HFFc6 (cell line): ENCODE measurements at regions not wholly inside any gene's neighbourhood (a gene's known extent, or its start where the extent isn't known, plus 50 kb on each side); places are given as distances from the start of the nearest gene placed in this dataset.

Experiments
- DNase-seq: peaks from one replicate; pipeline ENCODE4 v3.0.0-alpha.2; 2018
- H3K27ac Mint-ChIP-seq: 2 replicates; pipeline ENCODE4 v1.8.0; 2020; ENCODE audit warnings: mild to moderate bottlenecking, mixed read lengths
- H3K27me3 Mint-ChIP-seq: 2 replicates; pipeline ENCODE4 v1.8.0; 2021; ENCODE audit warnings: mild to moderate bottlenecking, moderate library complexity, mixed read lengths; ENCODE audit not compliant: insufficient read depth
- H3K36me3 Mint-ChIP-seq: 2 replicates; pipeline ENCODE4 v1.8.0; 2021; ENCODE audit warnings: low read depth, mixed read lengths
- H3K4me1 Mint-ChIP-seq: 2 replicates; pipeline ENCODE4 v1.8.0; 2020; ENCODE audit warnings: low read depth, mixed read lengths
- H3K4me3 Mint-ChIP-seq: 2 replicates; pipeline ENCODE4 v1.8.0; 2020; ENCODE audit warnings: mild to moderate bottlenecking, moderate library complexity, mixed read lengths
- H3K9me3 Mint-ChIP-seq: 2 replicates; pipeline ENCODE4 v1.8.0; 2020; ENCODE audit warnings: mild to moderate bottlenecking, mixed read lengths
- CTCF ChIP-seq: fragments of 200-600 bp; sonication (generic); IDR thresholded peaks from 2 replicates; pipeline ENCODE4 v1.5.0; 2021; ENCODE audit warnings: antibody characterized with exemption, mild to moderate bottlenecking

- no peak for TF ChIP-seq CTCF
- Mint-ChIP-seq H3K4me1 (no peaks in the 10 kb centered on the region), H3K9me3 (peaks cover 40% of the 10 kb centered on the region), H3K27ac (no peak overlapping the region), H3K36me3 (peaks cover 6% of the 10 kb centered on the region; the same call in 1 of the 2 replicates), H3K27me3 (peaks cover 8% of the 10 kb centered on the region), H3K4me3 (no peak overlapping the region)
- no peak for DNase-seq
Measured at GRCh38 chr11:71125150-71125549, 127.2 kb downstream of the SHANK2 start.

- Mint-ChIP-seq H3K9me3 (peaks cover 30% of the 10 kb centered on the region), H3K36me3 (peaks cover 6% of the 10 kb centered on the region; the same call in 1 of the 2 replicates), H3K4me3 (no peak overlapping the region)
Measured at GRCh38 chr11:71124127-71124526, 128.2 kb downstream of the SHANK2 start.

GRCh38 chr11:71120471-71120896, 131.9 kb downstream of the SHANK2 start:
- Mint-ChIP-seq H3K4me3 (no peak overlapping the region), H3K9me3 (peaks cover 22% of the 10 kb centered on the region; the same call in 1 of the 2 replicates), H3K27ac (no peak overlapping the region), H3K4me1 (no peaks in the 10 kb centered on the region), H3K27me3 (peaks cover 6% of the 10 kb centered on the region), H3K36me3 (peaks cover 6% of the 10 kb centered on the region; the same call in 1 of the 2 replicates)
- DNase-seq, result peak; percentile 1
- TF ChIP-seq CTCF, result no peak

More at GRCh38 chr11:71124127-71124526, 128.2 kb downstream of the SHANK2 start:
- DNase-seq, result no peak
- no peaks in the 10 kb centered on the region for H3K4me1 Mint-ChIP-seq
- H3K27me3 Mint-ChIP-seq, result peaks cover 4% of the 10 kb centered on the region; the same call in 1 of the 2 replicates
- H3K27ac Mint-ChIP-seq, result no peak overlapping the region
- no peak for TF ChIP-seq CTCF

- Mint-ChIP-seq H3K27me3 (peaks cover 6% of the 10 kb centered on the region), H3K36me3 (peaks cover 1% of the 10 kb centered on the region; the same call in 1 of the 2 replicates), H3K9me3 (peaks cover 14% of the 10 kb centered on the region; the same call in 1 of the 2 replicates), H3K4me1 (no peaks in the 10 kb centered on the region), H3K27ac (no peak overlapping the region), H3K4me3 (no peak overlapping the region)
- TF ChIP-seq CTCF, result no peak
- no peak for DNase-seq
Measured at GRCh38 chr11:71119656-71120269, 132.6 kb downstream of the SHANK2 start.

- H3K27ac Mint-ChIP-seq, result no peak overlapping the region
- no peak for TF ChIP-seq CTCF
- H3K4me1 Mint-ChIP-seq, result no peaks in the 10 kb centered on the region
- H3K27me3 Mint-ChIP-seq, result peaks cover 6% of the 10 kb centered on the region
- DNase-seq, result no peak
- H3K4me3 Mint-ChIP-seq, result no peak overlapping the region
- no peaks in the 10 kb centered on the region for H3K36me3 Mint-ChIP-seq
- peaks cover 10% of the 10 kb centered on the region; the same call in 1 of the 2 replicates for H3K9me3 Mint-ChIP-seq
Measured at GRCh38 chr11:71118671-71119250, 133.6 kb downstream of the SHANK2 start.
